Spleen (tissue), 11 donors: ENCODE measurements at regions not wholly inside any gene's neighbourhood (a gene's known extent, or its start where the extent isn't known, plus 50 kb on each side); places are given as distances from the start of the nearest gene placed in this dataset.

Experiments
- DNase-seq: peaks from one replicate; pipeline ENCODE4 v3.0.0-alpha.2; 2020
- H3K27ac ChIP-seq, 8 donors: fragments of 200-600 bp; sonication (generic) in 7 of 8; 1 replicate in 4 of 8; 2 replicates in 4 of 8; pipeline versions ENCODE4 v1.5.0 to v1.8.0; 2016 to 2021; ENCODE audit warnings: inconsistent platforms in 4 of 8, mild to moderate bottlenecking in 4 of 8, moderate library complexity in 1 of 8
- H3K27me3 ChIP-seq, 7 donors: fragments of 200-600 bp; sonication (generic) in 6 of 7; replicated peaks in 1 of 7; 1 replicate in 4 of 7; 2 replicates in 3 of 7; pipeline versions ENCODE4 v1.5.0 to v1.8.0; 2016 to 2021; ENCODE audit warnings: inconsistent platforms in 3 of 7, mild to moderate bottlenecking in 1 of 7
- H3K36me3 ChIP-seq, 6 donors: fragments of 200-600 bp; sonication (generic) in 5 of 6; 1 replicate in 4 of 6; 2 replicates in 2 of 6; pipeline versions ENCODE4 v1.5.0 to v1.8.0; 2016 to 2021; ENCODE audit warnings: inconsistent platforms in 2 of 6
- H3K4me1 ChIP-seq, 6 donors: fragments of 200-600 bp; sonication (generic) in 5 of 6; 1 replicate in 3 of 6; 2 replicates in 3 of 6; pipeline versions ENCODE4 v1.5.0 to v1.8.0; 2016 to 2021; ENCODE audit warnings: inconsistent platforms in 3 of 6
- H3K4me3 ChIP-seq, 8 donors: fragments of 200-600 bp; sonication (generic) in 7 of 8; 1 replicate in 4 of 8; 2 replicates in 4 of 8; pipeline versions ENCODE4 v1.5.0 to v1.8.0; 2016 to 2021; ENCODE audit warnings: inconsistent platforms in 4 of 8, mild to moderate bottlenecking in 4 of 8, moderate library complexity in 2 of 8
- H3K9me3 ChIP-seq, 8 donors: fragments of 200-600 bp; sonication (generic) in 7 of 8; 1 replicate in 4 of 8; 2 replicates in 4 of 8; pipeline versions ENCODE4 v1.5.0 to v1.8.0; 2016 to 2021; ENCODE audit warnings: inconsistent platforms in 4 of 8
- POLR2A ChIP-seq, 3 donors: fragments of 450-650 bp; IDR thresholded peaks; one replicate each; pipeline ENCODE4 v1.5.1; 2017; ENCODE audit warnings: antibody characterized with exemption in 3 of 3, mild to moderate bottlenecking in 1 of 3
- POLR2AphosphoS5 ChIP-seq, 3 donors: sonication (generic); formaldehyde crosslinking; IDR thresholded peaks; one replicate each; pipeline ENCODE4 v1.5.1; 2017; ENCODE audit warnings: antibody characterized with exemption in 3 of 3
- WGBS, 5 donors: extraction: QIAGEN DNeasy Blood & Tissue Kit in 3 of 5; methylation state at CpG; one replicate each; pipeline versions ENCODE4 v1.1.5 to v1.1.7; 2013 to 2018; 5-methylcytosine and 5-hydroxymethylcytosine counted together
- intact Hi-C: fragments of 100-400 bp; cut with DNase I; formaldehyde crosslinking; loops from one replicate; pipeline ENCODE4 v1.15.0; 2023; ENCODE audit warnings: low total_unique reads
- TF ChIP-seq, protein P1 (sequence below), 11 experiments: fragments of 200-600 bp in 7 of 11; fragments of 450-650 bp in 4 of 11; sonication (generic) in 4 of 11; IDR thresholded peaks in 8 of 11; conservative IDR thresholded peaks in 3 of 11; 1 replicate in 7 of 11; 2 replicates in 4 of 11; pipeline versions ENCODE4 v1.4.0 to v1.8.0; 2016 to 2021; ENCODE audit warnings: antibody characterized with exemption in 11 of 11, inconsistent platforms in 4 of 11, mild to moderate bottlenecking in 1 of 11
- donor health status: healthy with polysubstance abuse.
- donor health status: DM: no; HTN: no; CAD: no; lungs with moderate emphysema.
- donor health status: DM: no; HTN: no; CAD: no.
- donor health status: Bipolar disorder and iron deficiency.
- donor health status: healthy.
- donor health status: DM: no; HTN: no; CAD: no.
- donor health status: DM: yes; HTN: yes; CAD: no.

DNA sequence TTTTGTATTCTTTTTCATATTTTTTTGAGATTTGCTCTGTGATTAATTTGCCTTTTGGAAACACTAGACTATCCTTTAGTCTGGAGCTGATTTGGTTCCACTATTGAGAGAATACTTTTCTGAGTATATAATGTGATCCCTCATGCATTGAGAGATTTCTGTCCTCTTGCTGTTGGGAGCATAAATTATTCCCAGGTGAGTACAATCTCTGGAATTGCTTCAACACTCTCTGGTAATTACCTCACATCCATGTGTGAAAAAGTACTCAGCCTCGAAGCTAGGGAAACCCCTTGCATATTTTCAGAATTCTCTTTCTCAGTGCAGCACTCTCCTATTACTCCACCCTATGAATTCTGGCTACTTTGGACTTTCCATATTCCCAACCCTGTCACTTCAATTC is 550.0 kb downstream of the RAPGEF2 start:
- TF ChIP-seq, protein P1, sequence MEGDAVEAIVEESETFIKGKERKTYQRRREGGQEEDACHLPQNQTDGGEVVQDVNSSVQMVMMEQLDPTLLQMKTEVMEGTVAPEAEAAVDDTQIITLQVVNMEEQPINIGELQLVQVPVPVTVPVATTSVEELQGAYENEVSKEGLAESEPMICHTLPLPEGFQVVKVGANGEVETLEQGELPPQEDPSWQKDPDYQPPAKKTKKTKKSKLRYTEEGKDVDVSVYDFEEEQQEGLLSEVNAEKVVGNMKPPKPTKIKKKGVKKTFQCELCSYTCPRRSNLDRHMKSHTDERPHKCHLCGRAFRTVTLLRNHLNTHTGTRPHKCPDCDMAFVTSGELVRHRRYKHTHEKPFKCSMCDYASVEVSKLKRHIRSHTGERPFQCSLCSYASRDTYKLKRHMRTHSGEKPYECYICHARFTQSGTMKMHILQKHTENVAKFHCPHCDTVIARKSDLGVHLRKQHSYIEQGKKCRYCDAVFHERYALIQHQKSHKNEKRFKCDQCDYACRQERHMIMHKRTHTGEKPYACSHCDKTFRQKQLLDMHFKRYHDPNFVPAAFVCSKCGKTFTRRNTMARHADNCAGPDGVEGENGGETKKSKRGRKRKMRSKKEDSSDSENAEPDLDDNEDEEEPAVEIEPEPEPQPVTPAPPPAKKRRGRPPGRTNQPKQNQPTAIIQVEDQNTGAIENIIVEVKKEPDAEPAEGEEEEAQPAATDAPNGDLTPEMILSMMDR (IDR thresholded peaks at IDR 0.05 in 8 of 11, conservative IDR thresholded peaks at IDR 0.05 in 3 of 11): no peak
- TF ChIP-seq POLR2A (IDR thresholded peaks at IDR 0.05): no peak
- no peak for TF ChIP-seq POLR2AphosphoS5 (IDR thresholded peaks at IDR 0.05)
- no peak overlapping the region for H3K4me3 ChIP-seq
- WGBS, 5 donors: 56 to 64% (median 59%) methylated on average over 1 of the region's 1 CpG
- H3K36me3 ChIP-seq: no peaks in the 10 kb centered on the region
- no peak overlapping the region for H3K27ac ChIP-seq
- DNase-seq: no peak
- peaks cover 0 to 46% (median 22%) of the 10 kb centered on the region in 8 donors for H3K9me3 ChIP-seq
- H3K27me3 ChIP-seq: no peaks in the 10 kb centered on the region
- H3K4me1 ChIP-seq: no peaks in the 10 kb centered on the region
- intact Hi-C loops: no loop called here

- H3K4me1 ChIP-seq: no peaks in the 10 kb centered on the region
- 0 to 50% (median 37%) methylated on average over 1 of the region's 1 CpG for WGBS, 5 donors
- intact Hi-C loops: no loop called here
These were observed 552.7 kb downstream of the RAPGEF2 start for GRCh38 chr4:159655547-159655946.

DNA sequence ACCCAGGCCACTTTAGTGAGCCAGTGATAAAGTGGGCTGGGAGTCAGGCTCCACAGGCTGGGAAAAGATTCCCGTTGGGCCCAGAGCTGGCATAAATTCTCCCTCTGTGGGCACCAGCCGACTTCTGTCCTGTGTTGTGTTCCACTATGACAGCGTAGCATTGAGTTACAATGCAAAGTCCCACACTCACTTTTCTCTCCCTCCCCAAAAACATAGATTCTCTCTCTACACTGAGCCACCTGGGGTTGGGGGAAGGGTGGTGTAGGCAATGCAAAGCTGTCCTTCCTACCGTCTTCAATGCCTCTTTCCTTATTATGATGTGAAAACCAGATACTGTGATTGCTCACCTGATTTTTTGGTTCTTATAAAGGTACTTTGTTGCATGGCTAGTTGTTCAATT is 566.2 kb downstream of the RAPGEF2 start:
- TF ChIP-seq, protein P1 (IDR thresholded peaks at IDR 0.05 in 8 of 11, conservative IDR thresholded peaks at IDR 0.05 in 3 of 11): no peak
- TF ChIP-seq POLR2AphosphoS5 (IDR thresholded peaks at IDR 0.05) (no peak), POLR2A (IDR thresholded peaks at IDR 0.05) (no peak)
- WGBS, 5 donors: 68 to 92% (median 83%) methylated on average over 4 of the region's 4 CpGs
- Histone ChIP-seq H3K4me3 (no peak overlapping the region), H3K27ac (no peak overlapping the region), H3K27me3 (no peaks in the 10 kb centered on the region), H3K4me1 (no peaks in the 10 kb centered on the region), H3K9me3 (peaks cover 0 to 6% (median 1%) of the 10 kb centered on the region in 8 donors), H3K36me3 (no peaks in the 10 kb centered on the region)
- intact Hi-C loops: no loop called here
- no peak for DNase-seq

More at GRCh38 chr4:159655547-159655946, 552.7 kb downstream of the RAPGEF2 start:
- TF ChIP-seq POLR2A (IDR thresholded peaks at IDR 0.05): no peak
- no peak for TF ChIP-seq POLR2AphosphoS5 (IDR thresholded peaks at IDR 0.05)
- Histone ChIP-seq H3K27me3 (no peaks in the 10 kb centered on the region), H3K4me3 (no peak overlapping the region), H3K36me3 (no peaks in the 10 kb centered on the region), H3K9me3 (peaks cover 0 to 23% (median 3%) of the 10 kb centered on the region in 8 donors), H3K27ac (no peak overlapping the region)
- DNase-seq: no peak

GRCh38 chr4:159673221-159673620 is 570.3 kb downstream of the RAPGEF2 start:
- no peak for DNase-seq
- H3K27me3 ChIP-seq: no peaks in the 10 kb centered on the region
- TF ChIP-seq POLR2A (IDR thresholded peaks at IDR 0.05): no peak
- no peak for TF ChIP-seq POLR2AphosphoS5 (IDR thresholded peaks at IDR 0.05)
- TF ChIP-seq, protein P1 (IDR thresholded peaks at IDR 0.05 in 8 of 11, conservative IDR thresholded peaks at IDR 0.05 in 3 of 11): no peak
- no peaks in the 10 kb centered on the region for H3K36me3 ChIP-seq
- intact Hi-C loops: no loop called here
- H3K4me1 ChIP-seq: peaks cover 0 to 8% (median 0%) of the 10 kb centered on the region in 6 donors
- WGBS, 5 donors: 24 to 91% (median 79%) methylated on average over 2 of the region's 2 CpGs
- H3K27ac ChIP-seq: no peak overlapping the region
- no peak overlapping the region for H3K4me3 ChIP-seq
- peaks cover 0 to 2% (median 0%) of the 10 kb centered on the region in 8 donors for H3K9me3 ChIP-seq

- no peak for TF ChIP-seq POLR2AphosphoS5 (IDR thresholded peaks at IDR 0.05)
- TF ChIP-seq, protein P1 (IDR thresholded peaks at IDR 0.05 in 8 of 11, conservative IDR thresholded peaks at IDR 0.05 in 3 of 11): no peak
- TF ChIP-seq POLR2A (IDR thresholded peaks at IDR 0.05): no peak
- Histone ChIP-seq H3K36me3 (no peaks in the 10 kb centered on the region), H3K9me3 (no peaks in the 10 kb centered on the region), H3K4me1 (peaks cover 0 to 8% (median 0%) of the 10 kb centered on the region in 6 donors), H3K4me3 (no peak overlapping the region), H3K27ac (no peak overlapping the region), H3K27me3 (no peaks in the 10 kb centered on the region)
- intact Hi-C loops: no loop called here
- 85 to 92% (median 89%) methylated on average over 3 to 8 of the region's 8 CpGs for WGBS, 5 donors
- no peak for DNase-seq
These were observed 571.4 kb downstream of the RAPGEF2 start for GRCh38 chr4:159674241-159674640.
